RWPE1 (cell line): ENCODE measurements at regions not wholly inside any gene's neighbourhood (a gene's known extent, or its start where the extent isn't known, plus 50 kb on each side); places are given as distances from the start of the nearest gene placed in this dataset.

ENCODE experiments used
- CTCF ChIA-PET: fragments of 350-600 bp; sonication (Branson Sonifier 250); formaldehyde crosslinking; extraction: SDS; loops from one replicate; lab custom pipeline; 2021; lab: Yijun Ruan, JAX
- POLR2A ChIA-PET: fragments of 400-600 bp; formaldehyde crosslinking; extraction: SDS; loops from one replicate; lab custom pipeline; 2020; ENCODE audit warnings: antibody characterized with exemption; ENCODE audit not compliant: low non-redundant PET; lab: Yijun Ruan, JAX
- DNase-seq: peaks from one replicate; pipeline ENCODE4 v3.0.0; 2012; ENCODE audit warnings: low spot score
- H3K27ac ChIP-seq: fragments of 450-650 bp; 2 replicates; pipeline ENCODE4 v1.5.1; 2017
- TF ChIP-seq, protein P1 (sequence below): fragments of 450-650 bp; conservative IDR thresholded peaks from 2 replicates; pipeline ENCODE4 v1.5.1; 2017; ENCODE audit warnings: low read depth, mild to moderate bottlenecking

DNA sequence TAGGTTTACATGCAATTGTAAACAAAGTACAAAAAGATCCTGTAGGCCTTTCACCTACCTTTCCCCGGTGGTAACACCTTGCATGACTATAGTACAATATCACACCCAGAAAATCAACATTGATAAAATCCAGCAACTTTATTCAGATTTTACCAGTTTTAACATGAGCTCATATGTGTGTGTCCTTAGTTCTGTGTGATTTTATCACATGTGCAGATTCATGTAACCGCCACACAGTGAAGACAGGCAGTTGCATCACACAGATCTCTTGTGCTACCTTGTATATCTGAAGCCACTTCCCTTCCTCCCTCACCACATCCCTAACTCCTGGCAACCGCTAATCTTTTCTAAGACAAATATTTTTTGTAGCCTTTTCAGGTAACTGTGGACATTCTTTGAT lies 183.5 kb upstream of the C2CD4B start:
- no peak overlapping the region for H3K27ac ChIP-seq
- DNase-seq: no peak
- ChIA-PET POLR2A (no interaction called here), CTCF (no interaction called here)
- TF ChIP-seq, protein P1, sequence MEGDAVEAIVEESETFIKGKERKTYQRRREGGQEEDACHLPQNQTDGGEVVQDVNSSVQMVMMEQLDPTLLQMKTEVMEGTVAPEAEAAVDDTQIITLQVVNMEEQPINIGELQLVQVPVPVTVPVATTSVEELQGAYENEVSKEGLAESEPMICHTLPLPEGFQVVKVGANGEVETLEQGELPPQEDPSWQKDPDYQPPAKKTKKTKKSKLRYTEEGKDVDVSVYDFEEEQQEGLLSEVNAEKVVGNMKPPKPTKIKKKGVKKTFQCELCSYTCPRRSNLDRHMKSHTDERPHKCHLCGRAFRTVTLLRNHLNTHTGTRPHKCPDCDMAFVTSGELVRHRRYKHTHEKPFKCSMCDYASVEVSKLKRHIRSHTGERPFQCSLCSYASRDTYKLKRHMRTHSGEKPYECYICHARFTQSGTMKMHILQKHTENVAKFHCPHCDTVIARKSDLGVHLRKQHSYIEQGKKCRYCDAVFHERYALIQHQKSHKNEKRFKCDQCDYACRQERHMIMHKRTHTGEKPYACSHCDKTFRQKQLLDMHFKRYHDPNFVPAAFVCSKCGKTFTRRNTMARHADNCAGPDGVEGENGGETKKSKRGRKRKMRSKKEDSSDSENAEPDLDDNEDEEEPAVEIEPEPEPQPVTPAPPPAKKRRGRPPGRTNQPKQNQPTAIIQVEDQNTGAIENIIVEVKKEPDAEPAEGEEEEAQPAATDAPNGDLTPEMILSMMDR: no peak

DNA sequence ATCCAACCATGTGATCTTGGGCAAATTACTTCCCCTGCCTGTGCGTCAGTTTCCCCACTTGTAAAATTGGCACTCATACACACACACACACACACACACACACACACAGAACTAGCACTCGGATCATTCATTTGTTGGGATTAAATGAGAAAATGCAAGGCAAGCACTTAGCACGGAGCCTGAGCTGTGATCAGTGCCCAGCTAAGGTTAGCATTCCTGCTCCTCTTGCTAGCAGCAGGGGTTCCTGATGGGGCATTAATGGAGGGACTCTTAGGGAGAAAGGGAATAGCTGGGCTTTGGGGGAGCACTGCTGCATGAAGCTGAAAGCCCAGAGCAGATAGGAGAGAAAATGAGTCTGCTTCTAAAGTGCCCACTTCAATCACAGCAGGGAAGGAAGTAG lies 187.7 kb upstream of the C2CD4B start:
- TF ChIP-seq, protein P1: no peak
- POLR2A ChIA-PET: no interaction called here
- CTCF ChIA-PET: interaction anchor here (0.6 to 0.7 kb wide), 2 partner anchors 81 to 875 kb away, joined by 3 to 5 read pairs; no protein-coding TSS in a partner anchor
- no peak for DNase-seq
- H3K27ac ChIP-seq: no peak overlapping the region

DNA sequence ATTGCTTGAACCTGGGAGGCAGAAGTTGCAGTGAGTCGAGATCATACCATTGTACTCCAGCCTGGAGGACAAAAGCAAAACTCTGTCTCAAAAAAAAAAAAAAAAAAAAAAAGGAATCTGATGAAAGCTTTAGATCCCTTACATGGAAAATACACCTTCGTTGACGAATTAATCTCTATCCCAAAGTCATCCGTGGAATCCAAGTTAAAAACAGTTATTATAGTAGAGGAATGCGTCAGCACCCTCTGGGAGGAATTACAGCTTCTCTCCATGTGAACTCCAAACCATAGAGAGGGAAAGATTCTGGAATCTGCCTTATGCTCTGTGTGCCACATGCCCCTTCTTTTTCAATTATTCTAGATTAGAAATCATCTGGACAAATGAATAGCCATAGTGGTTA lies 192.3 kb upstream of the C2CD4B start:
- CTCF ChIA-PET: no interaction called here

DNA sequence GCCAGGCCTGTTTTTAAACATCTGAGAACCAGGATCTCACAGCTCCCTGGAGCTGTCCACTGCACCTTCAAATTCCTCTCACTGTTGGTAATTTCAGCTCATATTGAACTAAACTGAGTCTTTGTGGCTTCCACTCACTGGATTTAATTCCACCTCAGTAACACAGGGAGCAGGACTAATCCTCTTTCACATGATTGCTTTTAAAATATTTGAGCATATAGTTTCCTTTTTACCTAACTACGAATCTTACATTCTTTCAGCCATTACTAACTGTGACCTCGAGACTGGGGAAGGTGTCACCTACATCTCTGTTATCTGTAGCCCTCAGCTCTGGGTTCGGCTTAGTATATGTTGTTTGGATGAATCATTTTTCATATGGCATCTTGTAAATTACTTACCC lies 194.3 kb upstream of the C2CD4B start:
- no peak overlapping the region for H3K27ac ChIP-seq
- ChIA-PET CTCF (no interaction called here), POLR2A (no interaction called here)
- DNase-seq: no peak
- TF ChIP-seq, protein P1: no peak

More for the DNA sequence above, 192.3 kb upstream of the C2CD4B start:
- POLR2A ChIA-PET: interaction anchor here (0.7 kb wide), 1 partner anchor 205 kb away, joined by 5 read pairs; no protein-coding TSS in a partner anchor
- DNase-seq: no peak
- no peak overlapping the region for H3K27ac ChIP-seq
- TF ChIP-seq, protein P1: no peak

DNA sequence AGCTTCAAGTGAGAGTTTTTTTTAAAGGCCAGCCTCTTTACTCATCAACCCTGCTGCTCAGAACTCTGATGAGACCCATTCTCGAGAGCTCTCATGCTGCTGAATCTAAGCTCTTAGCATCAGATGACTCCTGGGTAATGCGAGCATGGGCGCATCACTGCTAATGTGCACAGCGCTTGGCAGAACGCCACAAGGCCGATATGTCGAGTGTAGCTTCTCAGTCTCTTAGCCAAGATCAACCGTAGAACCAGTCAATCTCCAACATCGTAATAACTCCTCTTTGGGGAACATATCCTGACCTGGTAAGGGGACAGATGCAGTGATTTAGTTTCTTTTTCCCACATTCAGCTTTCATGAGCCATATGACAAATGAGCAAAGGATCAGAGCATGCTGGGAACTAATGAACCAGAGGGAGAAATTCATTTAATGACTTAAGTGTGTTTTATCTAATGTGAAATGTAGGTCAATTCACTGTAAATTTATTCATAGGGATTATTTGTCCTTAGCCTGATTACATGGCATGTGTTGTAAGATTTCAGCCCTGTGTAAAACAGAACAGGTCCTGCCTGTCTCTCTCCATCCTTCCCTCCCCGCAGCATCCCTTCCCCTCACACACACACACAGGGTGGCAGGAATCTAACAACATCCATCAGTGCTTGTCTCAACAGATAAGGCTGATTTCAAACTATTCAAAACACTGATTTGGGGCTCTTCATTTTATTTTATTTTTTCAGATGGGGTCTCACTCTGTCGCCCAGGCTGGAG lies 195.4 kb upstream of the C2CD4B start:
- H3K27ac ChIP-seq: no peak overlapping the region
- ChIA-PET CTCF (no interaction called here), POLR2A (no interaction called here)
- DNase-seq: no peak
- TF ChIP-seq, protein P1: no peak

DNA sequence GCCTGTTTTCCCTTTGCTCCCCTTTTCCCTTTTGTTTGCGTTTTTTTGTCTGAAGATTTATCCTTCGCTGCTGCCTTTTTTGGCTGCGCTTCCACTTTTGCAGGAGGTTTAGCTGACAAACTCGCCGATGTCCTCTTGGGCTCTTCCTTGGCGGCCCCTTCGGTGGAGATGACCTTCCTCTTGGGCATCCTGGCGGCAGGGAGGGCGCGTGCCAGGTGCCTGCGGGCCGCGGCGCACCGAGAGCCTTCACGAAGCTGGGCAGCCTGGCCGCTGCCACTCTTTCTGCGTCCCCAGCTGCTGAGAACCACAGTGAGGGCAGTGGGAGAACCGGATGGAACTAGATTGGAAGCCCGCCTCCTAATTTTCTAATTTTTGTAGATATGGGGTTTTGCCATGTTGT lies 197.1 kb upstream of the C2CD4B start:
- H3K27ac ChIP-seq: no peak overlapping the region
- CTCF ChIA-PET: interaction anchor here (0.7 kb wide), 2 partner anchors 340 to 365 kb away, joined by 3 to 4 read pairs; no protein-coding TSS in a partner anchor
- POLR2A ChIA-PET: no interaction called here
- DNase-seq: no peak
- TF ChIP-seq, protein P1: no peak
